Ammon's horn (tissue), 1 donor: ENCODE measurements at regions not wholly inside any gene's neighbourhood (a gene's known extent, or its start where the extent isn't known, plus 50 kb on each side); places are given as distances from the start of the nearest gene placed in this dataset.

Experiments
- DNase-seq: peaks from one replicate; pipeline ENCODE4 v3.0.0-alpha.2; 2016; ENCODE audit warnings: low spot score

DNA sequence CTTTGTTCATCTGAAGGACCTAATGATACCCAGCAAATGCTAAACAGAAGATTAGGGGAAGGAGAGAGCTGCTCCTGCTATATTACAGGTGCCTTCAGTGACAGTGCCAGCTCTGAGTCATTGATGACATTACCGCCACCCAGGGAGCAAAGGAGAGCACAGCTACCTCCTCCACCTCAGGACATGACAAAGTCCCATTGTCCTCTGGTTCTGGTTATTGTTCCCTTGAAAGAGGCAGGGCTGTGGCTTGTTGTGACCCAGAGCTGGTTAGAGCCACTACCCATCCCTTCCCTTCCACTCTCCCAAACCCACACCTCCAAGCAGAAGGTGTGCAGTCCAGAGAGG, 363.5 kb upstream of the DUSP10 start:
- DNase-seq, result no peak

DNA sequence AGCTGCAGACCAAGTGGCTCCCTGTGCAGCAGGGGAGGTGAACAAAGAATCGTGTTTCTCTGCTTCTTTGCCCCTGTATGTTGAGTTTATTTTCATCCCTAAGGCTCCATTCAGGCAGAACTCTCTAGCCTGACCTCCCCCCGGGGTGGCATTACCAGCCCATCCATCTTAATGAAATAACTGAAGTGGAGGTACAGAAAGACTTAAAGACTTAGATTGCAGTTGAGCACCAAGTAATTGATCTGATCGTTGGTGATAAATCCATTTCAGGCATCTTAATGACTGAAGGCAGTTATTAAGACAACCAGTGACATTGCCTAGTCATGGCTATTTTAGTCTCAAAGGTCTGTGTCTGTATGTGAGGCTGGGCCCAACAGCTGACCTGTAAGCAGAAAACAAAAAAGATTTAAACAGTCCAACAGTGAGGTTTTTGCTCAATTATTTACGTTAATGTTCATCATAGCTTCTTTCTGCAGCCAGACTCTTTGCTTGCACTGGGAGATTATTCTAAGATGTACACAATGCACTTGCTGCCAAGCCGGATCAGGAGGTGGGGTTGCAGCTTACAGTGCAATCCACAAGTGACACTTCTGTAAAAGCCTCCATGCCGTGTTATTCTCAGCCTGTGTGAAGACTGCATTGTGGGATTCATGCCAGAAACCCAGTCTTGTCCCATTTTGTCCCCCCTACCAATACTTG, 363.0 kb upstream of the DUSP10 start:
- DNase-seq, result no peak

DNA sequence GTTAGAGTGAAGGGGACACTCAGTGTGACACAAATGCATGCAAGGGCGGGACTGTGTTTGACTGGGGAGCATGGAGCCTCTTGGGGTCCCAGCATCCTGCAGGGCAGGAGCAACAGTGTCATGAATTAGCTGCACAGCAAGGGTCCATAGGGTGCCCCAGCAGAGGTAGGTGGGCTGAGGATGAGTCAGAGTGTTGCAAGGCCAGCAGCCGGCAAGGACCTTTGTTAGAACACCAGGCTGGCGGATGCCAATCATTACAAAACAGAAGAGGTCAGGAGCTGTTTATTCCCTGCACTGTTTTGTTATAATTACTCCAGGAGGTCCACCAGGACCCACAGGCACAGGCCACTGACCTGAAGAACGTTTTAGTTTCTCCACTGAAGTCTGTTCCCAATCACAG, 362.2 kb upstream of the DUSP10 start:
- DNase-seq, result no peak

- no peak for DNase-seq
Observed at GRCh38 chr1:222099746-222100145, 357.9 kb upstream of the DUSP10 start.

DNA sequence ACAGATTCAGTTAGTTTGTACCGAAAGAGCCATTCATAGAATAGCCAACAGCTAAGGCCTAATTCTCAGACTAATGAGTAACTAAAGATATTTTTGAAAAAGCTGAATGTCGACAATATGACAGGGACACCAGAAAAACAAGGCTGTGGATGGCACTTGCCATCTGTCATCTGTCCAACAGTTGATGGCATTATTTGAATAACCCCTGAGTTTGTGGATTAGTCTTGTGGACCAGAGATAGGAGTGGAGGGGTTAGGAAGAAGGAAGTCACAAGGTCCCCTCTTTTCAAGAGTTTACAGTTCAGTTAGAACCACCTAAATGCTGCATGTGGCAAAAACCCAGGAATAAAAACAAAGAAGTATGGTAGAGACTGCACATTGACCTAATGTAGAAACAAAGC, 356.5 kb upstream of the DUSP10 start:
- DNase-seq, result no peak

DNA sequence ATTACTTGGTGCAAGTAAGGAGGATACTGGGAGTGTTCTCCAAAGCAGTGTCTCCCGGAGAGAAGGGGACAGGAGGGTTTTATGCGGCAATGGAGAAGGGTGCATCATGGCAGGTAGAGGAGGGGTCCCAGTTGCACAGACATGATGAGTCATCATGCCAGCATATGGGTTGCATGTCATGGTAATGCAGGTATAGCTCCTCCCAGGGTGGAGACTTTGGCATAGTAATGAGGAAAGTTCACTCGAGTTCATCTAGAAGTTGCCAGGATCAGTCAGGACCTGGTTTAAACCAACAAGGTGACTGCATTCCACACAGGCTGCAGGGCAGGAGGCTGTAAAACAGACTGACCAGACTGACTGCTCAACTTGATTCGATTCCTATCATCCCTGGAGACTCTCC, 355.7 kb upstream of the DUSP10 start:
- no peak for DNase-seq

- no peak for DNase-seq
Observed at GRCh38 chr1:222096883-222097282, 355.0 kb upstream of the DUSP10 start.

DNA sequence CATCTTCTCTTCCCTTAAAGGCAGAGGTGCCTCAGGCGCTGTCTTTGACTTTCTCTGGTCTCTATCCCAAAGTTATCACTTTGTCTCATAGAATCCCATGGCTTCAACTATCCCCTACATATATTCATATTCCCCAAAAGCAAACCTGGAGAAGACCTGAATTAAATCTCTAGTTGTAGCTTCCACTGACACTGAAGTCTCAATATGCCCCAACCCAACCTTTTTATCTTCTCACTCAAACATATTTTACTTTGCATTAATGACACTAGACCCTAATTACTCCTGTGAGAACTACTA, 354.5 kb upstream of the DUSP10 start:
- no peak for DNase-seq

- DNase-seq, result no peak
Observed at GRCh38 chr1:222095606-222096475, 354.0 kb upstream of the DUSP10 start.

- DNase-seq, result no peak
Observed at GRCh38 chr1:222093518-222093917, 351.6 kb upstream of the DUSP10 start.

DNA sequence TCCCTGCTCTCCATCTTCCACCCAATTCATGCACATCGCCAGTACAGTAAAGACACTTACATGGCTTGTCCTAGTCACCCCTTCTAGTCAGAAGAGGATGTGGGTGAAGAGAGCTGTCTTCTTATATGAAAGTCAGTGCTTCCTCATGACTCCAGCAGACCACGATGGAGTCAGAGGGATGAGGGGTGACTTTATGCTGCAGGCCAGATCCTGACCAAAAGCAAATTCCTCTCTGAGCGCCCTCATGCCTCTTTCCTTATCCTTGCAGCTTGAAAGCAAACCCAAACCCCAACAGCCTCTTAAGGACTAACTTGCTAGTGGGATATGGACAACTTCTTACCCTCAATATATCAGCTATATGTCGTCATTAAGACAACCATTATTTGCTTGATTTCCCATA, 348.2 kb upstream of the DUSP10 start:
- DNase-seq, result no peak

DNA sequence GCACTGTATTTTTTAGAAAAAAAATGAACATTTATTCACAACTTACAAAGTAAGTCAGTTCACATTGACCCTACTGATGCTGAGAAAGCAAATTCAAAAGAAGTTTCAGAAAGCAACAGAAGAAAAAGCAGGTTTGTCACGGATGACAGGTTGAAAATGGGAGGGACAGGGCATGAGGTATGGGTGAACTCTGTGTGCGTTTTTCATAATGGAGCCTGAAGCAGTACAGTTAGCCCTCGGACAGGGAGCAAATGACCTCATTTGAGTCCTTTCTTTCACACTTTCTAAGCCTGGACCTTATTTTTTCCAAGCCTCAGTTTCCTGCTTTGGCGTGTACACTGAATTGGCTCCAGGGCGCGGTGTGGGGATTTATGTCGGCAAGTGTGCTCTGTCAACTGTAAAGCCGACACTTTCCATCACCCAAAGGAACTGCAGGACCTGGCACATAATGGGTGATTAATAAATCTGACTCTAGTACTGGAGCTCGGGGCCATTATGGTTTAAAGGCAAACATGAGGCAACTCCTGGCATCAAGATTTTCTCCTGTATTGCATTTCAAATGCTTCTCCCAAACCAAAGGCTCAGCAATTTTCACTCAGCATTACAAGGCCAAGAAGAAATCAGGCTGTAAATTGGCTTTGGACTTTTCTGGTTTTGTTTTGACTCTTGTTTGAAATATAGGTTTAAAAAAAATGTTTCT, 345.5 kb upstream of the DUSP10 start:
- DNase-seq, result no peak

DNA sequence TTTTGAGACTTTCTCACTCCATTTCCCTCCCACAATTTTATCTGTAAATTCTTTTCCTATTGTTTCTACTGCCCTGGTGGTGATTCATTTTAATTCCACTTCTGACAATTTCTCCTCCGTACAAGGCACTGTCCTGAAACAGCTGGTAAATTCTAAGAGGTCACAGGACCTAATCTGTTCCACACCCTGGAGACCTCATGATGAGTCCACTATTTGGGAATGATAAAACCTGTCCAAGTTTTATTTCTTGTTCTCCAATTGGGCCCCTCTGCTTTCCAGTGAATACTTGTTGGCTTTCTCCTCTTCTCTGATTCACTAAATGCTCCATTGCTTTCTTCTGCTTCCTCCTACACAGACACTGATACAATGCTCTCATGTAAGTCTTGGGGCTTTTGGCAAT, 343.1 kb upstream of the DUSP10 start:
- no peak for DNase-seq

DNA sequence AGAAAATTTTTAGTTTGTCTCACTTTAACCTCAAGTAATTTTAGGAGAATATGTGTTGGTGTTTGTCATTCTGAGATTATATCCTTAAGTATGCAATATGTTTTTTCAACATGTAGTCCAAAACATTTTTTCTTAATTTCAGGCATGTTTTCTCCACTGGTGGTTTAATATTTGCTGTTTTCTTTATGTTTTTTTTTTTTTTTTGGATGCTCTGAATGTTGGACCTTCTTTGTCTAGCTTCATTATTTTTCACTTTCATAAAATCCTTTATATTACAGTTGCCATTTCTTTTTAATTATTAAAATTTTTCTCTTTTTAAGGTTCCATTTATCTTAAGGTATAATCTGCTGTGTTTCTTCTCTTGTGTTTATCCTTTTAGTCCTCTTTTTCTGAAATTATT, 342.2 kb upstream of the DUSP10 start:
- no peak for DNase-seq

- DNase-seq, result no peak
Observed at GRCh38 chr1:222081859-222082258, 340.0 kb upstream of the DUSP10 start.

DNA sequence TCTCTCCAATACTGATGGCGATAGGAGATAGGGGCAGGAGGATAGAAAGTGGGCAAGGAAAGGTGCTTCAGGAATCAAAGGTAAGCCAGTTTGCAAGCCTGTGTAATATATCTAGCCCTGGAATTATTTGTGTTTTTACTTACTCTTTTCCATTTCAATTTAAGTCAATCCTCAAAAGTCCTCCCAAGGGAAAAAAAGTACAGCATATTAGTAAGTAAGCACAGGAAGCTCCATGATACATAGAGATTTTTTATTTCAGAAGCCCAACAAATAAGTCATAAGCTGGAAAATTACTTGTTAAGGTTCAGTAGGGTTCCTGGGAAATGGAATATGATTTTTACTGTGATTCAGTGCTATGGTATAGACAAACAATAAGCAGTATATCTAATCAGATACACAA, 337.7 kb upstream of the DUSP10 start:
- DNase-seq, result no peak

DNA sequence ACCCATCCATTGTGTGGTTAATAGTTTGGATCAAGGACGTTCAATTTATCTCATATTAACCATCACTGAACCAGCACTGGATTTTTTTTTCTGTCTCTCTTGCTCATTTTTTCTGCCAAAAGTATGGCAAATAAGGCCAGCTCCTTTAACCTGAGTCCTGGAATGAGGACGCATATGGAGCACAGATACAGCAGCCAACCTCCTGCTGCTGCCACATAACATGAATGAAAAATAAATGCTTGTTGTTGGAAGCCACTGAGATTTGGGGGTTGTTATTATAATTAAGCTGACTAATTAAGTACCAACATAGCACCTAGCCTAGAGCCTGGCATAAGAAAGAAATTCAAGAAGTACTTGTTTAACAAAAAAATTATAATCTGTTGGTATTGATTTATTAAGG, 335.3 kb upstream of the DUSP10 start:
- no peak for DNase-seq

- DNase-seq, result no peak
Observed at GRCh38 chr1:222074317-222074716, 332.4 kb upstream of the DUSP10 start.

DNA sequence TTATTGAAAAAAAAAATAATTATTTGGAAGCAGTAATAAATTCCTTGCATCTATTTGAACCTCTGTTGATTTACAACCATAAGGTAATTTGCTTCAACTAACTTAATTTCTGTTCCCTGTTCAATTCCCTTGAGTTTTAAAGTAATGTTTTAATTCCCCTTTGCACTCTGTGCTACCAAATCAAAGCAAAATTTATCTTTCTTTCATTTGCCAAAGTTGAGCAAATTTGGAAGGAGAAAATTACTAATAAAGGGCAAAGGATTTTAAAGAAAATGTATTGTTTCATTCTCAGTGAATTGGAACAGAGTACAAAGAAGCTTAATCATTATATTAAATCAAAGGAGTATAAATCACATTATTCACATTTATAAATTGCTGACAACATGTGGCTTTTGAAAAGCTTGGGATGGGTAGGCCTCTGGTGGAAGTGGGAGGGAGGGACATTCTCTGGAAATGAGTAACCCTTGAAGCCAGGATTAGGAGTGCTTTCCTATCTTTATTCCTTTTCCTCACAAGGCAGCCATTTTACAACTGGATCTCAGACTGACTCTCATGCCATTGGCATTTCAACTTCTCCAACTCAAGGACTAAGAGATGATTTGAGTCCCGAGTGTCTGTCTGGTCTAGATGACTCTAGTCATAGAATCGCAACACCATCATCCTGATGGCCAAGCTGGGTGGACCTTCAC, 331.6 kb upstream of the DUSP10 start:
- DNase-seq, result no peak

DNA sequence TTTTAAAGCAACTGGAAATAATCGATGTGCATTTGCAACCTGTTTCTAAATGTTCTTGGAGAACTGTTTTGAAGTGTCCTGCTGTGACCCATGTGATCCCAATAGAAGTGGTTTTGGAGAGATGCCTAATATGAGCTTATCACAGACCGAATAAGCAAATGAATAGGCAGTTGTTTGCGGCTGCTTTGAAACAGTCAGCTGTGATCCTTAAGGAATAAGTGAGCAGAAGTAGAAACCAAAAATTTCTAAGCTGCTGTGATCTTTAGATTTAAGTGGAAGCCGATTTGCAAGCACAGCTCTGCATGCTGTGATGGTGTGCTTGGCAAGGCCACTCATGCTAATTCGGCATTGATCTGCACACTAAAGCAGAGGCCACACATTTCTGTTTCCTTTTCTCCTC, 329.5 kb upstream of the DUSP10 start:
- peak; percentile 73 for DNase-seq

- no peak for DNase-seq
Observed at GRCh38 chr1:222068937-222069336, 327.0 kb upstream of the DUSP10 start.

- DNase-seq, result no peak
Observed at GRCh38 chr1:222068101-222068500, 326.2 kb upstream of the DUSP10 start.

- no peak for DNase-seq
Observed at GRCh38 chr1:222066539-222066938, 324.6 kb upstream of the DUSP10 start.
